OCI-LY7 (cell line): ENCODE measurements at regions not wholly inside any gene's neighbourhood (a gene's known extent, or its start where the extent isn't known, plus 50 kb on each side); places are given as distances from the start of the nearest gene placed in this dataset.

Experiments
- BruUV-seq: library from RNA; stranded (reverse); fragments of 400-500 nt; replicated peaks from 2 replicates; lab custom pipeline; 2021; lab: Mats Ljungman, UMichigan
- CTCF ChIA-PET: fragments of 300-600 bp; sonication (Branson Sonifier 250); formaldehyde crosslinking; loops from one replicate; lab custom pipeline; 2022; ENCODE audit warnings: antibody characterized with exemption; ENCODE audit not compliant: unreplicated experiment; lab: Charles Lee
- POLR2A ChIA-PET: fragments of 300-600 bp; sonication (Branson Sonifier 250); formaldehyde crosslinking; loops from one replicate; lab custom pipeline; 2022; ENCODE audit warnings: antibody characterized with exemption; lab: Charles Lee
- DNase-seq: peaks from one replicate; pipeline ENCODE4 v3.0.0-alpha.2; 2015; ENCODE audit warnings: low spot score
- H2AFZ ChIP-seq: fragments of 200-600 bp; sonication (generic), shearing (Covaris generic); 2 replicates; pipeline ENCODE4 v1.6.1; 2014; ENCODE audit warnings: mild to moderate bottlenecking, antibody characterized with exemption, low read length, moderate library complexity
- H3K27ac ChIP-seq: fragments of 200-600 bp; sonication (generic); 2 replicates; pipeline ENCODE4 v1.5.1; 2014; ENCODE audit warnings: mixed run types, low read depth, mild to moderate bottlenecking, moderate library complexity, low read length, inconsistent platforms; ENCODE audit not compliant: poor library complexity, severe bottlenecking
- H3K36me3 ChIP-seq: fragments of 200-600 bp; sonication (generic); 2 replicates; pipeline ENCODE4 v1.6.1; 2014; ENCODE audit warnings: mild to moderate bottlenecking, antibody characterized with exemption, low read length, moderate library complexity, mixed read lengths; ENCODE audit not compliant: insufficient read depth
- H3K4me1 ChIP-seq: fragments of 200-600 bp; sonication (generic); 2 replicates; pipeline ENCODE4 v1.5.1; 2014; ENCODE audit warnings: mild to moderate bottlenecking, low read length; ENCODE audit not compliant: insufficient read depth, poor library complexity, severe bottlenecking
- H3K4me2 ChIP-seq: fragments of 200-600 bp; sonication (generic); 2 replicates; pipeline ENCODE4 v1.6.1; 2014; ENCODE audit warnings: mild to moderate bottlenecking, low read length
- H3K4me3 ChIP-seq: fragments of 200-600 bp; sonication (generic); 2 replicates; pipeline ENCODE4 v1.5.1; 2014; ENCODE audit warnings: mild to moderate bottlenecking, low read depth, low read length; ENCODE audit not compliant: poor library complexity, severe bottlenecking
- H3K79me2 ChIP-seq: fragments of 200-600 bp; sonication (generic); 2 replicates; pipeline ENCODE4 v1.6.1; 2016; ENCODE audit warnings: low read depth, mild to moderate bottlenecking, low read length, moderate library complexity, mixed read lengths; ENCODE audit not compliant: insufficient read depth
- H3K9me2 ChIP-seq: fragments of 200-600 bp; sonication (generic); 2 replicates; pipeline ENCODE4 v1.6.1; 2016; ENCODE audit warnings: mild to moderate bottlenecking, low read length, mixed read lengths; ENCODE audit not compliant: insufficient read depth
- H3K9me3 ChIP-seq: fragments of 200-600 bp; sonication (generic); 2 replicates; pipeline ENCODE4 v1.6.1; 2014; ENCODE audit warnings: mild to moderate bottlenecking, mixed run types, low read length, mixed read lengths
- H4K20me1 ChIP-seq: fragments of 200-600 bp; sonication (generic); 2 replicates; pipeline ENCODE4 v1.6.1; 2014; ENCODE audit warnings: mild to moderate bottlenecking, antibody characterized with exemption, low read length, moderate library complexity, mixed read lengths; ENCODE audit not compliant: insufficient read depth
- CTCF ChIP-seq: fragments of 200-600 bp; sonication (generic); conservative IDR thresholded peaks from 2 replicates; pipeline ENCODE4 v1.5.1; 2014; ENCODE audit warnings: mild to moderate bottlenecking, antibody characterized with exemption, low read length, moderate library complexity, mixed read lengths
- EZH2phosphoT487 ChIP-seq: fragments of 200-600 bp; sonication (generic); IDR thresholded peaks from 2 replicates; pipeline ENCODE4 v1.6.1; 2018; ENCODE audit warnings: low read depth, borderline replicate concordance, mild to moderate bottlenecking, mixed run types, antibody characterized with exemption, low read length, moderate library complexity, mixed read lengths
- intact Hi-C: fragments of 100-400 bp; cut with micrococcal nuclease; formaldehyde crosslinking; loops from one replicate; pipeline ENCODE4 v1.10.0; 2022; ENCODE audit not compliant: unreplicated experiment

- BruUV-seq, result no TSS peak
- H3K4me1 ChIP-seq, result no peaks in the 10 kb centered on the region
- intact Hi-C loops, result no loop called here
- no peaks in the 10 kb centered on the region for H3K36me3 ChIP-seq
- no peaks in the 10 kb centered on the region for H3K79me2 ChIP-seq
- H3K9me2 ChIP-seq, result no peaks in the 10 kb centered on the region
- CTCF ChIA-PET, result no interaction called here
- POLR2A ChIA-PET, result interaction anchor here (0.6 to 1.4 kb wide), 7 partner anchors 10 to 952 kb away, joined by 3 to 5 read pairs (median 4); no protein-coding TSS in a partner anchor
- peaks cover 5% of the 10 kb centered on the region; the same call in 1 of the 2 replicates for H3K9me3 ChIP-seq
- no peaks in the 10 kb centered on the region for H4K20me1 ChIP-seq
- no peak overlapping the region for H3K4me2 ChIP-seq
- H3K4me3 ChIP-seq, result no peak overlapping the region
- no peak overlapping the region for H2AFZ ChIP-seq
- TF ChIP-seq CTCF (no peak), EZH2phosphoT487 (no peak)
- no peak overlapping the region for H3K27ac ChIP-seq
- no peak for DNase-seq
These were observed 1230.7 kb downstream of the PCDH9 start for GRCh38 chr13:65999411-65999810.

GRCh38 chr13:65990684-65991083, 1239.5 kb downstream of the PCDH9 start:
- no peaks in the 10 kb centered on the region for H3K4me1 ChIP-seq
- no TSS peak for BruUV-seq
- DNase-seq, result no peak
- no peak overlapping the region for H3K4me2 ChIP-seq
- ChIA-PET CTCF (no interaction called here), POLR2A (interaction anchor here (0.7 to 1.0 kb wide), 3 partner anchors 10 to 517 kb away, joined by 3 to 4 read pairs (median 3); no protein-coding TSS in a partner anchor)
- no peaks in the 10 kb centered on the region for H3K9me3 ChIP-seq
- H2AFZ ChIP-seq, result no peak overlapping the region
- intact Hi-C loops, result no loop called here
- H3K4me3 ChIP-seq, result no peak overlapping the region
- no peak for TF ChIP-seq EZH2phosphoT487
- TF ChIP-seq CTCF, result no peak
- no peak overlapping the region for H3K27ac ChIP-seq
- H3K9me2 ChIP-seq, result no peaks in the 10 kb centered on the region
- no peaks in the 10 kb centered on the region for H3K79me2 ChIP-seq
- H3K36me3 ChIP-seq, result no peaks in the 10 kb centered on the region
- H4K20me1 ChIP-seq, result no peaks in the 10 kb centered on the region

- Histone ChIP-seq H3K4me1 (no peaks in the 10 kb centered on the region), H3K27ac (no peak overlapping the region), H4K20me1 (no peaks in the 10 kb centered on the region), H3K9me3 (no peaks in the 10 kb centered on the region), H3K4me2 (no peak overlapping the region), H2AFZ (no peak overlapping the region), H3K9me2 (no peaks in the 10 kb centered on the region), H3K4me3 (no peak overlapping the region), H3K36me3 (no peaks in the 10 kb centered on the region), H3K79me2 (no peaks in the 10 kb centered on the region)
- POLR2A ChIA-PET, result no interaction called here
- intact Hi-C loops, result no loop called here
- no peak for DNase-seq
- TF ChIP-seq EZH2phosphoT487, result no peak
- peak; percentile 47; the same call in 1 of the 2 replicates for TF ChIP-seq CTCF
- BruUV-seq, result no TSS peak
- CTCF ChIA-PET, result no interaction called here
These were observed 1244.5 kb downstream of the PCDH9 start for GRCh38 chr13:65985612-65986011.
